GM19438 (cell line): ENCODE measurements at regions not wholly inside any gene's neighbourhood (a gene's known extent, or its start where the extent isn't known, plus 50 kb on each side); places are given as distances from the start of the nearest gene placed in this dataset.
A peak's percentile ranks its signal among the peaks of the same experiment; 100 is the strongest.
"Not testable (repeated sequence)": the region's sequence is repeated elsewhere in the genome, so short reads cannot be mapped to it uniquely, and the experiment has no call there.

Source experiments
- ATAC-seq: cut with Tn5 transposase; IDR thresholded peaks from one replicate; pipeline ENCODE4 v1.9.1; 2021; ENCODE audit warnings: low read depth; ENCODE audit not compliant: unreplicated experiment

DNA sequence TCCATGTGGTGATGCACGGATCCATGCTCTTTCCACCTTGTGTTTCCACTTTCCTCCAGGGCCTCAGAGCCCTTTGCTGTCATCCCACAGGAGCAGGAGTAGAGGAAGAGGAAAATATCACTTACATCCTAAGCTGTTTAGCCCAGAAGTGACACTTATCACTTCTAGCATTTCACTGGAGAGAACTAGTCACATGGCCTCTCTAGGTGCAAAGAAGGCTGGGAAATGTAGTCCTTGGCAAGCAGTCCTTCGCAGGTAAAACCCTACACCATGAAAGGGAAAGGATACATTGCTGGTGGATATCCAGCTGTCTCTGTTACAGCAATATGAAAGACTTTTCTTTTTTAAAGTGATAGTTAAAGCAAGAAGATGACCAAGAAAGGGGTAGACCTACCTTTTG lies 185.9 kb downstream of the RGS9 start:
- ATAC-seq, result no peak

GRCh38 chr17:65320820-65321219 lies 183.7 kb downstream of the RGS9 start:
- ATAC-seq, result no peak

GRCh38 chr17:65314212-65314611 lies 177.0 kb downstream of the RGS9 start:
- ATAC-seq, result no peak

GRCh38 chr17:65312718-65313377 lies 175.7 kb downstream of the RGS9 start:
- ATAC-seq, result no peak

GRCh38 chr17:65311261-65311660 lies 174.1 kb downstream of the RGS9 start:
- no peak for ATAC-seq

DNA sequence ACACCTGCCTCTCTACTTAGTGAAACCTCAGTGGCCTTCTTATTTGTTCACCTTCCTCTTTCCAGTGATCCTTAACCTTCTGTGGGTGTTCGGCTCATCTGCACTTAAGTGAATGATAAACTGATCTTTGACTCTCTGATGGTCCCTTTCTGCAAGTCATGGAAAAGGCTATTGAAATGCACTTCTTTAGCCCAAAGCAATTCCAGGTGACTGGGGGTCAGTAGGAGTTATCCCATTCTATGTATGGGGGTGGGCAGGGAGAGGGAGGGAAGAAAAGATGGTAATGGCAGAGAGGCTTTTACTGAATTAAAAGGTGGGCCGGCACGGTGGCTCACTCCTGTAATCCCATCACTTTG lies 170.8 kb downstream of the RGS9 start:
- ATAC-seq, result no peak

DNA sequence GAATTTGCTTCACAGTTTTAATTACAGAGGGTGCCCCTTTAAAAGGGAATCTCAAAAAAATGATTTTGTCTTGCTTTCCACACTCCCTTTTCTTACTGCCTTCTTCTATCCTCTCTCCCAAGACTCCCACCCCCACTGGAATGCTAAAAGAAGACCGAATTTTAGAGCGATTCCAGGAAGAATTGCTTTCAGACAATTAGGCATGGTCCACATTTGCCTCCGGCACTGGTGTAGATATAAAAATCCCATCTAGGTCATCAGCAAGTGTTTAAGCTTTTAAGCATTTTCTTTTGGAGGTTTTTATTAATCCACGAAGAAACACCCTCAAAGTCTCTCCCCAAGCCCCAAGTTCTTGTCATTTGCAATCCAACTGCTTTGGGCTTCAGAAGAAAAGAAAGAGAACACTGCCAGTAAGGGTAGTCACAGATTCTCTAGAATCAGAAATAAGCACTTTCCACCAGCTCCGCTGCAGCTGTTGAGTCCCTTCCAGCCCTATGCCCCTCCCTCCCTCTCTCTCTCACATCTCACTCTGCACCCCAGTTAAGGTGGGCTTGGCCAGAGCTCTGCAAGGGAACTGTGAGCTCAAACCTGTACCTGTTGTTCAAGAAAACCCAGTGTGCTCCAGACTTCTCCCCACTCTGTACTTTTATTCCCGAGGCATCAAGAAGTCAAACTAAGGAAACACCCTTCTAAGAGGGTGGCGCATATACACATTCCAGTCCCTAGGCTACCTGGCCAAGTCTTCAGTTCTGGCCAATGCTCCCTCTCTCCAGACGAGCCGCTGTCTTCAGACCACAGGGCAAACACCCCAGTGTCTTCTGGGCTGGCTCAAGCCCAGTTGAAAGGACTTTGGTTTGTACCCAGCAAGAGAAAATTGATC lies 170.2 kb downstream of the RGS9 start:
- ATAC-seq, result no peak

DNA sequence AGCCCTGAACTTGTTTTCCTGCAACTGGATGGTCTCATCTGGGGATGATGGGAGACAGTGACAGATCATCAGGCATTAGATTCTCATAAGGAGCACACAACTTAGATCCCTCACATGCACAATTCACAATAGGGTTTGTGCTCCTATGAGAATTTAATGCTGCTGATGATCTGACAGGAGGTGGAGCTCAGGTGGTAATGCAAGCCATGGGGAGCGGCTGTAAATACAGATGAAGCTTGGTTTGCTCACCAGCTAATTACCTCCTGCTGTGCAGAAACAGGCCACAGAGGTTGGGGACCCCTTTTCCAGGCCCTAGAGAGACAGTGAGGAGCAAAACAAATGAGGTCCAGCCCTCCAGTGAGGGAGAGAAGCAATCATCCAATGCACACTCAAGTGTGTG lies 168.6 kb downstream of the RGS9 start:
- ATAC-seq, result no peak

GRCh38 chr17:65305116-65305515 lies 167.9 kb downstream of the RGS9 start:
- no peak for ATAC-seq

DNA sequence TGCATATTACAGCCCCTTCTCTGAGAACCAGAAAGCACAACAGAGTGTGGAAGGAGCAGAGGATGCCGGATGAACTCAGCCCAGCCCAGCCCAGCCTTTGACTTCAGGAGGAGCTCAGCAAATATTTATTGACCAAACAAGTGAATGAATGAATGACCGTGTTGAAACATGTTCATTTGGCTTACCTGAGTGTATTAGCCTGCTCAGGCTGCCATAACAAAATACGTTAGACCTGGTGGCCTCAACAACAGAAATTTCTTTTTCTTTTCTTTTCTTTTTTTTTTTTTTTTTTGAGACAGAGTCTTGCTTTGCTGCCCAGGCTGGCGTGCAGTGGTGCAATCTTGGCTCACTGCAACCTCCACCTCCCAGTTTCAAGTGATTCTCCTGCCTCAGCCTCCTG lies 164.7 kb downstream of the RGS9 start:
- ATAC-seq, result not testable (repeated sequence)

DNA sequence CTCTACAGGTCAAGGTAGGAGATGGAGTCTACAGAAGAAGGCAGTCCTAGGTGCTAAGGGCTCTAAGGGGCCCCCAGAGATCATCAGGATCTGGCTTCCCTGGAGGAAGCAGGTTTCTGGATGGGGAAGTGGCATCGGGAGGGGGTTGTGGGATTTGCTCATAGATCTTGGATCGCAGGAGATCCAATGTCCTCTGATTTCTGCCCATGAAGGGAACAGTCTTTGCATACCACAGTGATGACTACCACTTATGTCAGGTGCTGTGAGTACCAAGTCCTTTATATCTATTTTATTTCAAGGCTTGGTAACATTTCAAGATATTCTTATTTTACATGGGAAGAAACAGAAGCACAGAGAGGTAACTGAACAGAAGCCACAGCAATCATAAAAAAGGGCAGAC lies 164.0 kb downstream of the RGS9 start:
- ATAC-seq, result no peak

DNA sequence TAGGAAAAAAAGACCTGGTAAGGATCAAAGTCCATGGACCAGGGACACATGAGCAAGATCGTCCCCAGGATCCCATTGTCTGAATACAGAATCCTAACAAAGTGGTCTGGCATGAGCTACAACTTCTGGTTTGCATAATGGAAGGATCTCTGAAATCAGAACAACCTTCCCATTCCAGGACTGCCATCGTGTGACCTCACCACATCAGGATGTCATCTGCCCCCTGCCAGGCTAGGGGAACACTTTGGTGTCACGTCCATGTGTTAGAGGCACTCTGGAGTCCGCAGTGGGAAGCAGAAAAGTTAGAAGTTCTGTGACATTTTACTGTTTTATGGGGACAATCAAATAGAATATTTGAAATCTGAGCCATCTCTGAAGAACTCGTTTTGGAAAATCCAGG lies 160.7 kb downstream of the RGS9 start:
- no peak for ATAC-seq

DNA sequence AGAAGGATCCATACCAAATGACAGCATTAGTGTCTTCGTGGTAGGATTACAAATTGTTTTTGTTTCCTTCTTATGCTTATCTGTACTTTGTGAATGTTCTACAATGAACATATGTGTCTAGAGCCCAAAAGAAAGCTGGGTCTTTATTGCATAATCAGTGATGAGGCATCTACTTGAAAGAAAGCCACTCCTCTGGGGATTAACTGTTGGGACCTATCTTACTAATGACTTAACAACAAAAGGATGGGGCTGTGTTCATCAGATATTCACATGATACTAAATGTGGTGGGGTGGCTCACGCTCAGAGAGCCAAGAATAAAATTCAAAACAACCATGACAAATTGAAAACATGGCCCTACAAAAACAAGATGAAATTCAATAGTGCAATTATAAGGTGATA lies 160.2 kb downstream of the RGS9 start:
- no peak for ATAC-seq

DNA sequence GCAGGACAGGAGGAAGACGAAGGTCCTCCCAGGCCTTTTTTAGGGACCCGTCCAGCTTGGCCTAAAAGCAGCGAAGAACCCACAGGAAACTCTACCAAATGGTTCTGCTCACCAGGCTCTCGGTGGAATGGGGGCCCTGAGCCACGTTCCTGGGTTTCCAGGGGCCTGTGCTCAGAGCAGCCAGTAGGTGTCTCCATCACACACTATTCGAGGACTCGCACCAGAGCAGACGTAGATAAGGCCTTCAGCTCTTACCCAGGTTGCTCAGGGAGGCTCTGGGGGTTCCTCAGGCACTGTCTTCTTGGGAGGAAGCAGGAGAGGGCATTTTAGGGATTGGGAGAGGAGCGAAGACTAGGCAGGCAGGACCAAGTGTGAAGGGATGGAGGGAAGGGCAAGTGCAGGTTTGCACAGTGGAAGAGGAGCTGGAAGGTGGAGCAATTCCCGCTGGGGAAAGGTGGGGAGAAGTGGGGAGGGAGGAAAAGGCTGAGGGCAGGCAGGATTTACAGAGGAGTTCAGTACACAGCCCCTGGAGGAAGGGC lies 157.1 kb downstream of the RGS9 start:
- ATAC-seq, result peak; percentile 70

DNA sequence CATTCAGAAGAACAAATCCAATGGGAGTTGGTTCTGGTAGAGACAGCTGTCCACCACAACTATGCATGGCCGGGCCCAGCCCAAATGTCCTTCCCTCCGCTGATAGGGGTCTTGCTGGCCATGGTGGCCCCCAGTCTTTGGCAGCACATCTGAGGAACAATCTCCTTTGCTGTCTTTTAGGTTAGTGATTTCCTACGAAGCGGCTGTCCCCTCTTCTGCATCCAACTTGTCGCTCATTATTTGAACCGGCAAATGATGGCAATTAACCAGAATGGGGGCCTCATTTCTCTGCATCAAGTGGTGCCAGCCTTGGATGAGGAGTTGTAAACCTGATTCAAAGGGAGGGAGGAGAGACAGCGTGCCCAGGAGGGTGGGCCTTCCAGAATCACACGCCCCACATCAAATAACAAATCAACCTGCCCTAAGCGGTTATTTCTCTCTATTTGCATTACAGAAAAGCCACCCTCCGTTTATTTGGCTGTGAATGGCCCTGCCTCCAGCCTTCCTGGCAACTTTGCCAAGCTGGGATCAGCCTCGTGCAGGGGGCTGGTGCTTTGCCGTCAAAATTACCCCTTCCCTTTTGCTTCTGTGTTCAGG lies 156.5 kb downstream of the RGS9 start:
- ATAC-seq, result no peak

- no peak for ATAC-seq
These were observed 155.3 kb downstream of the RGS9 start for GRCh38 chr17:65292430-65292829.

GRCh38 chr17:65291301-65291700 lies 154.1 kb downstream of the RGS9 start:
- not testable (repeated sequence) for ATAC-seq

GRCh38 chr17:65290616-65291015 lies 153.4 kb downstream of the RGS9 start:
- no peak for ATAC-seq

GRCh38 chr17:65290056-65290455 lies 152.9 kb downstream of the RGS9 start:
- no peak for ATAC-seq

GRCh38 chr17:65287040-65287439 lies 149.9 kb downstream of the RGS9 start:
- ATAC-seq, result no peak

DNA sequence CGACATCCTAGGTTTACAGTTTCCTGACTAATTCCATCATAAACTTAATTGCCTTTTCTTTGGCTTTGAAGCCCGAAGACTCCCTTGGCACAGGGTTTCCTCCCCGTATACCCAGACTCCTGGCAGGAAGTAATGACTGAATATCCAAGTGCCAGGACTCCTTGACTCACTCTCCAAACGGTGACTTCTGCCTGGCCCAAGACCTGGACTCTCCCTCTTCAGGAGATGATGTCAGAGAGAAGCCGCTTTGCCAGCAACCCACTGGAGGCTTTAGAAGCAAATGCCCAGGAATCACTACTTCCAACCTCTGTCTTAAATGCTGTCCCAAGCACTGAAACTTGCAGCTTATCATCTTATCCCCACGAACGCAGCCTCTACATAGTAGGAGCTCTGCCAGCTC lies 146.5 kb downstream of the RGS9 start:
- ATAC-seq, result no peak

DNA sequence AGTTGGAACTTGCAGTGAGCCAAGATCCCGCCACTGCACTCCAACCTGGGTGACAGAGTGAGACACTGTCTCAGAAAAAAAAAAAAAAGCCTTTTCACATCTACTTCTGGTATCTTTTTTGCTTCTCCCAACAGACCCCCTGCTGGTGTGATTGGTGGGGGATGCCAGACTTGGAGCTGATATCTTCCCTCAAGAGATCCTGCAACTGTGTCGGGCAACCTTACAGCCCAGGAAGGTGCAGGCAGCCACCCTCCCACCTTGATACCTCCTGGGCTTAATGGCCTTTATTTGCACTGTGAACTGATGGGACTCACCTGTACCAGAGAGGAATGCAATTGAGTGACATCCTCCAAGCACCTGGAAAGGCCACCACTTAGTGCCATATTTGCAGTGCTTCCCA lies 142.3 kb downstream of the RGS9 start:
- ATAC-seq, result no peak
